ENCODE measurements at regions not wholly inside any gene's neighbourhood (a gene's known extent, or its start where the extent isn't known, plus 50 kb on each side); places are given as distances from the start of the nearest gene placed in this dataset.
"Not testable (repeated sequence)": the region's sequence is repeated elsewhere in the genome, so short reads cannot be mapped to it uniquely, and the experiment has no call there.

DNA sequence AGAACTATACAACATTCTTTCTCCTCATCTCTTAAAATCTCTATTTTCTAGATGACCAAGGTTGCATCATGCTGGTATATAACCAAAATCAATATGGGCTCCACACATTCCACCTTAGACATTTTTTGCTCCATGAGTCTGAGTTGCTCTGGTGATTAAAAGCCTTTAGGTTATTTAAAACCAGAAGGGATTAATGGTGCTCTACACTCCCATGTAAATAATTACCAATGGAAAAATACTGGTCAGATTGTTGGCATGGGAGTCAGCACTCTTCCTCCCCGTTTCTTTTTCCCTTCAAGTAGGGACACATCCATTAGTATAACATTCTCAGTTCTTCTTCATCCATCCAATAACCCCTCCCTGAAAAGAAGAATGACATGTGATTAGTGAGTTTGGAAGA is 747.7 kb downstream of the PCDH17 start:
- DNase-seq = no peak

DNA sequence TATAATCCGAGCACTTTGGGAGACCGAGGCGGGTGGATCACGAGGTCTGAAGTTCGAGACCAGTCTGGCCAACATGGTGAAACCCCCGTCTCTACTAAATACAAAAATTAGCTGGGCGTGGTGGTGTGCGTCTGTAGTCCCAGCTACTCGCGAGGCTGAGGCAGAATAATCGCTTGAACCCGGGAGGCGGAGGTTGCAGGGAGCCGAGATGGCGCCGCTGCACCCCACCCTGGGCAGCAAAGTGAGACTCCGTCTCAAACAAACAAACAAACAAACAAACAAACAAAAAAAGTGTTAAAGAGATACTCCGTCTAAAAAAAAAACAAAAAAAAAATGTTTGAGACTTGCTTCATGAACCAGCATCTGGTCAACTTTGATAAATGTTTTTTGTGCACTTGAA is 753.8 kb downstream of the PCDH17 start:
- not testable (repeated sequence) for DNase-seq

DNA sequence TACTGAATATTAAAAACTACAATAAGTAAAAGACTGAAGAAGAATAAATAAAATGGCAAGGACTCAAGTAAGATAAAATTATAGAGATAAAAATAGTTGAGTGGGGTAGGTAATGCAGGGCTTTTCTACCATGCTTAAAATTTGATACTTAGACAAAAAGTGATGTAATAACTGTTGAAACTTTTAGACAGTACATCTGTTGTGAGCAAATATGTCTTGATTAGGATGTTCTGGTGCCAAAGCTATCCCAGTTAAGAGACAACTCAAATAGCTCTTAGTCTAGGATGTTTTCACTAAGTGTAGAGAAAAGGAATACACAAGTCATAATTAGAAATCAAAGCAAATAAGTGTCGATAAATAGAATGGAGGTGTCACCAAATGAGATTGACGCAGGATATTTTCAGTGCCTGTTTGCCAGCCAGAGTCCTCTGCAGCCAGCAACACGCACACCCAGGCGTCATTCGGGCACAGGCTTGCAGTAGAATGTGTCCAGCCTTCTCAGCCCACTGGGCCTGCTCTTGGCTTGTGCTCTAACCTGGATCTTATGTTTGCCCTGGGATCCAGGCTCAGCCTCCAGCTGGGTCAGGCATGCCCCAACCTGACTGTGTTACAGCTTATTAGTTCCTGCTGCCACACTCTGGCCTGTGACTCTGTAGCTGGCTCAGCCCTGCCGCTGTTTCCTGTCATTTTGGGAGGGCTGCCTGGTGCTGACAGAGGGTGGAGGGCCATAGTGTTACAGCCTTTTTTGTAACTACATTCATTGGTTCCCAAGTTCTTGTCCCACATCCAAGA is 766.2 kb downstream of the PCDH17 start:
- no peak for DNase-seq

DNA sequence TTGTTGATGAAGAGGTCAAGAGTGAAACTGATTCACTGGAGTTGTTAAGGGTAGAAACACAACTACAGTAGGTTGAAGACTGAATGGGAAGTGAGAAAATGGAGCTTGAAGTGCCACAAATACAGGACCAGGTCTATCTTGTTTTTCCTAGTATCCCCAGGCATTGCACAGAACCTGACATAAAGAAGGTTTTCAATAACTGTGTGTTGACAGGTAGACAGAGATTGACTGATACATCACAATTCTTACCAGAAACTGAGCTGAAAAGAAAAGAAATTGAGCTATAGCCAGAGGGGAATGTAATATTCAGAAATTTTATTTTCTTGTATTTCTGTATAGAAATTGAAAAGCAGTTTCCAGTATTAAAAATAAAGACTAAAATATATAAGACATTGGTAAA is 767.7 kb downstream of the PCDH17 start:
- DNase-seq = no peak

DNA sequence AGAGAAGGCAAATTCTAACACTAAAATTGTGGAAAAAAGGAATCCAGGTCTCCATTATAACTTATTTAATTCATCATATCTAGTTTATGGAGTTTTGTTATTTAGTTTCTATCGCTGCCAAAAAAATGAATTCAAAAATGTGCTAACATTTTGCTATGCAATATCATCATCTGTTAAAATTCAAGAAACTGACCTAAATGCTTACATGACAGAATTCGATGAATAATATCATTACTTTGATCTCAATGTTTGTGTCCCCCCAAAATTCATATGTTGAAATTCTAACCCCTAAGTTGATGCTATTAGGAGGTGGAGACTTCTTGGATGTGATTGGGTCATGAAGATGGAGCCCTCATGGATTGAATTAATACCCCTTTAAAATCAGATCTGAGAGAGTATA is 775.0 kb downstream of the PCDH17 start:
- no peak for DNase-seq

DNA sequence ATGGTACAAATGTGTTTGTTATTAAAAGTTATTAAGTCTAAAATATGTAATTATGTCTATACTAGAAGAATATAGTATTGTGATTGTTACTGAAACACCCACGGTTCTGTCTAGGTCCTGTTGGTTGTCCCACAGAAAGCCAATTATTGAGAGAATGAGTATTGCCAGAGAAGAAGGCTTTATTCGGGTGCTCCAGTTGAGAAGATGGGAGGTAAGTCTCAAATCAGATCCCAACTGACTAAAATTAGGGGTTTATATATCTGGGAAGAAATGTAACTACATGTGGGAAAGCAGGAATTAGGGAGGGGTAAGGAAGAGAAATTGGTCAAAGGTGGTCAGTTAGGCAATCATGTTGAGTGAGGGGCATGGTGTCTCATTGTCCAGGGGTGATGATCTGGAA is 798.4 kb downstream of the PCDH17 start:
- DNase-seq = no peak

DNA sequence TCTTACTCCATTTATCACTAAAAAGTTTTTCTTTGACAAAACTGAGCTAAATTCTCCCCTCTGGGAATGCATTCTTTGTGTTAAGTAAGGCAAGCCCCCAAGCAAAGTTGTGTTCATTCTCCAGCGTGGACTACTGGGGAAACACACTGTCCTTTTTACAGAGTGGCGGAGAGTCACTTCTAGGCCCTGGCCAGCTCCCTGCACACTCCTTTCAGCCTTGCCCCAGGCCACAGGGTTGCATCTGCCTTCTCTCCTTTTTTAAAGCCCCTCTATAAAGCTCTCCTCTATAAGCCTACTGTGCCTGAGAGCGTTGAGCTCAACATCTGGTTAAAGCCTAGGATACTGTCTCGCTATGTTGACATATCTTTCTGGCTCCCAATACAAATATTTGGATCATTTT is 803.4 kb downstream of the PCDH17 start:
- no peak for DNase-seq

DNA sequence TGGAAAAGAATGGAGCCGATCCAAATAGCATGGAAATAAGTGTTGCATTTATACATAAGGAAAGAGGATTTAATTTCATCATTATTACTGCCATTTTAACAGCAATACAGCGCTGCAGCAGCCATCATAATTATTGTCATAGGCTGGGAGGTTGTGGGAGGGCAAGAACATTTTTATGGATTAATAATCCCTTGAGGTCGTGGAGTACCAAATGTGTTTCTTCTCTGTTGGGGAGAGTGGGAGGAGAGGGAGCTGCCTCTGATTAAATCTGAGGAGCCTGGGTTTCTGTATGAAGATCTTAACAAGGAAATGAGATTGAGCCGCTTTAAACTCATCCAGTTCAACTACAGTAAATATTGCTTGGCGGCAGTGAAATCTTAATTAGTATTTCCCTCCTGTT is 805.9 kb downstream of the PCDH17 start:
- DNase-seq = no peak

DNA sequence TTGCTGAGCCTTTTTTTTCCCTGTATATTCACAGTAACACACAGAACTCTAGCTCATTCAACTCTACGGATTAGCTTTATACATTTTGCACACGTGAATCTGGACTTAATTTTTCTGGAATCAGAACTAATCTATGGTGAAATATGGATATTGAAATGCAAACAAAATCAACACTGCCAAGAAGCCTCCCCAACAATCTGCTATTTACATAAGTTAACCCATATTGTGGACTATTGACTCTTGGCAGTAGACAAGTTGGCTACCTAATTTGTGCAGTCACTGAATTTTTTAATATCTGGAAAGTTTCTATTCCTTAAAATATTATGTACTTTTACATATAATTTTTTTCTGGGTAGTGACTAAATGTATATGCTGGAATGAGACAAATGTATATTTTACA is 815.4 kb downstream of the PCDH17 start:
- DNase-seq = no peak

DNA sequence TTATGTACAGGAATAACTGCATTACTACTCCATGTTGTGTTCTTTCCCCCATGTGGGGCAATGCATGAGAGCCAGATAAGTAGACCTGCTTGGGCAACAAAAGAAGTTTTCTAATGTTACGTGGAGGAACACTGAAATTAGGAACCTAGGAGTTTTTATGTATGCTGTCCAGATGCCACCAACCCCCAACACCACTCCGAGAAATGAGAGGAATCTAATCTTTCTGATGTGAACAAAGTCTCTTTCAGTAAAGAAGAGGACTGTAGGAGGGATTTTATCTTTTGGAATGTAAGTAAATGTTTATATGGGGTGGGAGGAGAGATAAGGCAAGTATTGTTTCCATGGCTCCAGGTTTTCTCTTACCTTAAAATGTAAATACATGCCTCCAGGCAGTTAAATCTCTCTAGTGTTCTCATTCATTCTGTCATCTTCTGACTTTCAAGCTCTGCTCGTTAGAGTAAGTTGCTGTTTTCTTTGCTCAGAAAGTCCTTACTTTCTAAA is 820.6 kb downstream of the PCDH17 start:
- no peak for DNase-seq

DNA sequence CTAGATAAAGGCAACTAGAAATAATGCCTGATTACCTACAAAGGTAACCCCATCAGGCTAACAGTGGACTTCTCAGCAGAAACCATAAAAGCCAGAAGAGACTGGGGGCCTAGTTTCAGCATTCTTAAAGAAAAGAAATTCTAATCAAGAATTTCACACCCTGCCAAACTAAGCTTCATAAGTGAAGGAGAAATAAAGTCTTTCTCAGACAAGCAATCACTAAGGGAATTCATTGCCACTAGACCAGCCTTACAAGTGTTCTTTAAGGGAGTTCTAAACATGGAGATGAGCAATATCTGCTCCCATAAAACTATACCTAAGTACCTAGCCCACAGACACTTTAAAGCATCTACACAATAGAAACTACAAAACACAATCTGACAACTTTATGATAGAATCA is 823.5 kb downstream of the PCDH17 start:
- DNase-seq = no peak

DNA sequence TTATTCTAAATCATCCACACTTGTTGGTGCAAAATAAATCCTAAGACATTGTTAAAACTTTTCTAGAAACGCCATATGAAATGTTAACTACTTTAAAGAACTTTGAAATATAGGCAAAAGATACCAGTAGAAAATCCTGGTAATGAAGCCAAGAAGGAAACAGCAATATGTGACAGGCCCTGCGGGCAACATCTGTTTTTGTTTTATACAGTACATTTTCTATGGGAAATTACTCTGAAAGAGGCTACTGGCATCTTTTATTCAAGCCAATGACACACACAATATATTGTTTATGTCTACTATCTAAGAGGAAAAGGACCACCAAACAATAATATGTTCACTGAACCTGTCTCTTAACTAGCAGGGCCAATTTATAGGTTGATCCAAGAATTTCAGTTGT is 829.7 kb downstream of the PCDH17 start:
- no peak for DNase-seq

DNA sequence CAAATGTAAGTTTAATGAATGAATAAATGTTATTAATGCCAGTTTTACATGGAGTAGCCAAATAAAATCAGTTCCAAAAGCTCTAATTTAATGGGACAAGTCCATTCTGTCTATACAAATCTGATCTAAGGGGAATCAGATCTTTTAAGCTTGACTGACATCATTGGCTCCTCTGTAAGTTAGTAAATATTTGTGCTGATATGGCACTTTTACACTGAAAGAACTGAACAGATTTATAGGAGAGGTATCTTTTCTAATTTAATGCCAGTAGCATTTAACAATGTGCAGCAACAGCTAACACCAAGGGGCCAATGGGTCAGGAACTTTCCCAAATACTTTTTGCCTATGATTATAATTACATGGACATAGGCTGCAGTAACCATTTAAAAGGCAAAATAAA is 832.3 kb downstream of the PCDH17 start:
- DNase-seq = no peak

DNA sequence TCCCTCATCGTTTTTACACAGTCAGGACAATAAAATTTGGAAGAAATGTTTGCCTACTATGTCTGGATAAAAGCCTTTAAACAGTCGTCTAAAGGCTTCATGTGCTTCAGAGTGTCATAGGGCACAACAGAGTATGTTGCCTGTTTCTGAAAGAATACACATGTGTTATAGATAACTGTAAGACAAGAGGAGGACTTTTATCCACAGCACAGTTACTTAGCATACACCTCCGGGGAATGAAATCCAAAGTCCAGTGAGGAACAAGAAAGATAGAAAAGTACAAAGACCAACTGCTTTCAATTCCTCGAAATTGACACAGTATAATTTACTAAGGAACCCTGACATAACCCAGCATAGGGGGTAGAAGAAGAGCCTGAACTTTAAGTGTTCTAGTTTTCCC is 835.6 kb downstream of the PCDH17 start:
- DNase-seq = no peak

DNA sequence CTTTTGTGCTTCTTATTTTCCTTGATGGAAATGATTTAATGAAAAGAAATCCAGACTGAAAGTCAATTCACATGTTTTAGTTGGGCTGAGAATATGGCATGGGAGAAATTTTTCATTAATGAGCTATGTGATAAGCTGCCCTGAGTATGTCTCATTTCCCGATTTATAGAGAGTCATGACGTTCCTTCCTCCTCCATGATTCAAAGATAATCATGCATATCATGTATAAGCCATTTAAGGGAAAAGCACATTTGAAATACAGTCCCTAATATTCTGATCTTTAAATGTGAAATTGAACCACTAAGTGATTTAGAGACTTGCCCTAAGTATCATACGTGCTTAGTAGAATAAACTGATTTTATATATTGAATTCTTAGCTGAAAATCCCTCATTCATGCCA is 840.9 kb downstream of the PCDH17 start:
- no peak for DNase-seq

DNA sequence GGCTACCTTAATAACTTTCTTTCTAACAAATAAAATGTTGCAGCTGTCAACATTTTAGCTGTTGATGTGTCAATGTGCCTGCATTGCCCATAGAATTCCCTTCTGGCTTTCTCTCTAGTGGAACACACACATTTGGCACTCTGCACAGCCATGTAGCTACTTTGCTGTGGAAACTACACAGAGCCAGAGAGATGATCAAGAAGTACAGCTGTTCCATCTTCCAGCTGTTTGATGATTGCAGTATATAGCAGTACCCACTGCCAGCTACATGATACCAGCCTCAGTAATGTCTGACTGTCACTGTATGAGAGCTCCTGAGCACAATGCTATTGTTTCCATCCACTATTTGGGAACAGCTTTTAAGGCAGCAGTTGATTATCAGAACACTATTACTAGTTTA is 843.0 kb downstream of the PCDH17 start:
- no peak for DNase-seq

DNA sequence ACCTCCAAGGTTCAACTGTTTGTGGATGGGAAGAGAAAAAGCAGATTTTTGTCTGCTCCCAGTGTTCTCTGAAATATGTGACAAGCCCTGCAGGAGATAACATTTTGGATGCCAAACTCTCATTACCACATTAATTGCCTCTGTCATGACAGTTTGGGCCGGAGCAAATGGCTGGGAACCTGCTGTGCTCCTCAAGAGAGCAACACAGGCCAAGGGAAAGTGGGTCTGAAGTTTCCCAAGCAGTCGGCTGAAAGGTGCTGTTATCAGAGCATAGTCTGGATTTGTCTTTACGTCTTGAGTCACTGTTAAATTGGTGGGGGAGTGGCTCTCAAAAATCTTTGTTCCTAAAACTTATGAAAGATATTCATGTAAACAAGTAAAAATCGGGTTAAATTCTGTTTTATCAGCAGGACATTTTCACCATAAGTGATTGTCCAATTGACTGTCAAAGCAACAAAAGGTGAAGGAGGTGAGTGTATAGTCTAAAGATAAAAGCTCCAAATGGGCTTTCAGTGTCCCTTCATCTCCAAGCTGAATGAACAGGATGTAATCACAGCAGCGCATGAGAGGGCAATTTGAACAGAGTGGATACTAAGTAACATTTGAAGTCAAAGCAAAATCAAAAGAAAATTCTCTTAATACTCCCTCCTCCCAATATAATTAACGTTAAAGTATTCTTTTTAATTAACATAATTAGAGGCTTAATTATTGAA is 844.8 kb downstream of the PCDH17 start:
- no peak for DNase-seq

DNA sequence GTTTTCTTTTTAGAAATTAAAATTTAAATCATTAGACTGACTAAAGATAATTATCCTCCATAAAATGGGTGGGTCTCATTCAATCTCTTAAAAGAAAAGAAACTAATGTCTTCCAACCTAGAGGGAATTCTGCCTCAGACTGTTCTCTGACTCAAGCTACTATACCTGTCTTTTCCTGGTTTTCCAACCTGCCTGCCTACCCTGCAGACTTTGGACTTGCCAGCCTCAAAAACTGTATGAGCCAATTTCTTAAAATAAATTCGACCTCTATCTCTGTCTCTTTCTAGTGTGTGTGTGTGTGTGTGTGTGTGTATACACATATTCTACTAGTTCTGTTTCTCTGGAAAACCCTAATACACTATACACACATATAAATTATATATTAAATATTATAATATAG is 847.3 kb downstream of the PCDH17 start:
- DNase-seq = no peak

DNA sequence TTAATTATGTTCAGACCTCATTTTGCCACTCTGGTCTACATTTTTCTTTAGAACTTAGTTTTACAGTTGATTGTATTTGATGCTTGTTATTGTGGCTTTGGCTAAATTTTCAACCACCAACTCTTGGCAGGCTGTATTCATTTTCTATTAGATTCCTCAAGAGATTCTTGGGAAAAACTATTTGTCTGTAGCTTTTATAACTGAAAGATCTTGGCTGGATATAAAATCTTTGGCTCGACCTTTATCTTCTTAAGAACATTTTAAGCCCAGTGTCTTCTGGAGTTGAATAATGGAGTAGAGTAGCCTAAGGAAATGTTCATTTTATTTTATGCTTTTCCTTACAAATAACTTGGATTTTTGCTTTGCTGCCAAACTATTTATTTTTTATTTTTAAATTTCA is 848.5 kb downstream of the PCDH17 start:
- no peak for DNase-seq

DNA sequence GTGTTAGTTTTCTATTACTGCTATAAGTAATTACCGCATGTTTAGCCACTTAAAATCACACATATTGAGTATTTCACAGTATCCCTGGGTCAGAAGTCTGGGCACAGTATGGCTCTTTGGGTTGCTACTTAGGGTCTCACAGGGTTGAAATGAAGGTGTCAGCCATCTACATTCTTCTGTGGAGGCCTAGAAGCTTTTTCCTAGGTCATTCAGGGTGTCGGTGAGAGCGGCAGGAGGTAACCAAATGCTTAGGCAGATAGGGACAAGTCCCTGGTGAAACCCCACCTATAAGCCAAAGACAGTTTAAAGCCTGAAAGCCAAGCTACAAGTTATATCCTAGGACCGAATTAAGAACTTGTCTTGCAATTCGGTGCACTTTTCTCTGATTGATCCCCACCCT is 856.7 kb downstream of the PCDH17 start:
- no peak for DNase-seq

DNA sequence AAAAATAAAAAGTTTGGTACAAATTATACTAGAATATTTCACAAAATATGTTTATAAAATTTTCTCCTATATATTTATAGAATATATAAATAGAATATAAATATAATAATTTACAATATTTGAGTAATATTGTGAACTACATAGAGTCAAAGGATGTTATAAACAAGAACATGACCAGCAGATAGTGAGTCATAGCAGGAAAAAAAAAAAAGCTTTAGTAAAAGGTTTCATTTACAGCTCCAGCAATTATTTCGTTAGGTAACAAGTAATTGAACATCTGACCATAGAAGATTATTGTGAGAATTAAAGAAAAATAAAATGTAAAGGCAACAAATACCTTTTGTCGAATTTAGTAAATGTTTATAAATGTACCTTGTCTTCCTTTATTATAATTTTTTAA is 864.1 kb downstream of the PCDH17 start:
- no peak for DNase-seq

DNA sequence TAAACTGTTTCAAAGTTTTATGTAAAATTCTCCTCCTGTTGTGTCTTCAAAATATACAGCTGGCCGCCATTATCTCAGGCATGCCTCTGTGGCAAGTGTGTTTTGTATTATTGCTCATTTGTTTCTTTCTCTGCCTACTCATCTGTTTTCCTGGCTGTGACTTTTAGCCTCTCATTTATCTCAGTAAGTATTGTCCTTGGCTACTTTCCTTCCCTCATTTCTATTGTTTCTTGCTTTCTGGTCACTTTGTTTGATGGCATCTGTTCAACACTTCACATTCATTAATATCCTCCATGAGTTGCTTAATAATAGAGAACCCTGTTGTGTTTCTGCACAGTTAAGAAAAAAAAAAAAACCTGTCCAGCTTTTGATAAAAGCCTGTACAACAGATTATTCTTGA is 869.4 kb downstream of the PCDH17 start:
- DNase-seq = no peak

DNA sequence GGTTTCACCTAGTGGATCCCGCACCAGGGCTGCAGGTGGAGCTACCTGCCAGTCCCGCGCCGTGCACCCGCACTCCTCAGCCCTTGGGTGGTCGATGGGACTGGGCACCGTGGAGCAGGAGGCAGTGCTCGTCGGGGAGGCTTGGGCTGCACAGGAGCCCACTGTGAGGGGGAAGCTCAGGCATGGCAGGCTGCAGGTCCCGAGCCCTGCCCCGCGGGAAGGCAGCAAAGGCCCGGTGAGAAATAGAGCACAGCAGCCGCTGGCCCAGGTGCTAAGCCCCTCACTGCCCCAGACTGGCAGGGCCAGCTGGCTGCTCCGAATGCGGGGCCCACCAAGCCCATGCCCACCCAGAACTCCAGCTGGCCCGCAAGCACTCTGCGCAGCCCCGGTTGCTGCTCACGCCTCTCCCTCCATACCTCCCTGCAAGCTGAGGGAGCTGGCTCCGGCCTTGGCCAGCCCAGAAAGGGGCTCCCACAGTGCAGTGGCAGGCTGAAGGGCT is 872.7 kb downstream of the PCDH17 start:
- not testable (repeated sequence) for DNase-seq

DNA sequence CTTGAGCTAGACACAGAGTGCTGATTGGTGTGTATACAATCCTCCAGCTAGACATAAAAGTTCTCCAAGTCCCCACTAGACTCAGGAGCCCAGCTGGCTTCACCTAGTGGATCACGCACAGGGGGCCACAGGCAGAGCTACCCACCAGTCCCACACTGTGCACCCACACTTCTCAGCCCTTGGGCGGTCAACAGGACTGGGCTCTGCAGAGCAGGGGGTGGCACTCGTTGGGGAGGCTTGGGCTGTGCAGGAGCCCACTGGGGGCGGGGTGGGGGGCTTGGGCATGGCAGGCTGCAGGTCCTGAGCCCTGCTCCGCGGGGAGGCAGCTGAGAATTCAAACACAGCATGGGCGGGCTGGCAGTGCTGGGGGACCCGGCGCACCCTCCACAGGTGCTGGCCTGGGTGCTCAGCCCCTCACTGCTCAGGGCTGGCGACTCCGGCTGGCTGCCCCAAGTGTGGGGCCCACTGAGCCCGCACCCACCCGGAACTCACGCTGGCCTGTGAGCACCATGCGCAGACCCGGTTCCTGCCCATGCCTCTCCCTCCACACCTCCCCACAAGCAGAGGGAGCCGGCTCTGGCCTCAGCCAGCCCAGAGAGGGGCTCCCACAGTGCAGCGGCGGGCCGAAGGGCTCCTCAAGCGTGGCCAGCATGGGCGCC is 873.8 kb downstream of the PCDH17 start:
- not testable (repeated sequence) for DNase-seq
